ENCODE measurements at regions not wholly inside any gene's neighbourhood (a gene's known extent, or its start where the extent isn't known, plus 50 kb on each side); places are given as distances from the start of the nearest gene placed in this dataset.
"Not testable (repeated sequence)": the region's sequence is repeated elsewhere in the genome, so short reads cannot be mapped to it uniquely, and the experiment has no call there.

- DNase-seq (ENCODE audit: low read depth in 4 of 4, low spot score in 3 of 4), result no peak
These were observed 270.2 kb downstream of the EN1 start for GRCh38 chr2:118577202-118577601.

- DNase-seq (ENCODE audit: low read depth in 4 of 4, low spot score in 3 of 4), result no peak
These were observed 271.2 kb downstream of the EN1 start for GRCh38 chr2:118576109-118576855.

GRCh38 chr2:118572380-118572779 lies 275.1 kb downstream of the EN1 start:
- DNase-seq (ENCODE audit: low read depth in 4 of 4, low spot score in 3 of 4), result not testable (repeated sequence)

DNA sequence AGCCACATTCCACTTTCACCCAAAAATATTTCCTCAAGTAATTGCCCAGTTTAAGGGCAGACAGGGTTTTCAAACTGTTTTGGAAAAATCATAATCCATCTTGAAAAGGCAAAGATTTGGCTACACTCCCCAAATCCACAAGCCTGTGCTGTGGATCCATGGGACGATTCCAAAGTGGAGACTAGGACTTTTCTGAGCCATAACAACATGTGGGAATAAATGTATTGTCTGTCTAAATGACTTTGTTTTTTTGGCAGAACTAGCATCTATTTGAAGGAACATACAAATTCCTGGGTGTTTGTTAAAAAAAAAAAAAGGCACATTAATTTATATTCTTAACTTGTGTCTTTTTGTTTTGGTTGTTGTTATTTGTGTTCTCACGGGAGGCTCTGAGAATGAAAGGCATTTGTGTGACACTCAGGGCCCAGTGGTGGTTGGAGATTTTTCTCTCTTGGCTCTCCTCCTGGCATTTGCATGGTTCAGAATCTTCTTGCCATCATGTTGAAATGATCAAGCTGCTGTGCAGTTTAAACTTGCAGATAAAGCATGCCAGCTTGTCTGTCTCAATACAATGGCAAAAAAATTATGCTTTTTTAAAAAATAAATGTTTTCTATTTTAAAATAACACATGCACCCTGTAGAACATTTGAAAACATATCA lies 277.4 kb downstream of the EN1 start:
- no peak for DNase-seq (ENCODE audit: low read depth in 4 of 4, low spot score in 3 of 4)

GRCh38 chr2:118568700-118569099 lies 278.7 kb downstream of the EN1 start:
- DNase-seq (ENCODE audit: low read depth in 4 of 4, low spot score in 3 of 4), result no peak

DNA sequence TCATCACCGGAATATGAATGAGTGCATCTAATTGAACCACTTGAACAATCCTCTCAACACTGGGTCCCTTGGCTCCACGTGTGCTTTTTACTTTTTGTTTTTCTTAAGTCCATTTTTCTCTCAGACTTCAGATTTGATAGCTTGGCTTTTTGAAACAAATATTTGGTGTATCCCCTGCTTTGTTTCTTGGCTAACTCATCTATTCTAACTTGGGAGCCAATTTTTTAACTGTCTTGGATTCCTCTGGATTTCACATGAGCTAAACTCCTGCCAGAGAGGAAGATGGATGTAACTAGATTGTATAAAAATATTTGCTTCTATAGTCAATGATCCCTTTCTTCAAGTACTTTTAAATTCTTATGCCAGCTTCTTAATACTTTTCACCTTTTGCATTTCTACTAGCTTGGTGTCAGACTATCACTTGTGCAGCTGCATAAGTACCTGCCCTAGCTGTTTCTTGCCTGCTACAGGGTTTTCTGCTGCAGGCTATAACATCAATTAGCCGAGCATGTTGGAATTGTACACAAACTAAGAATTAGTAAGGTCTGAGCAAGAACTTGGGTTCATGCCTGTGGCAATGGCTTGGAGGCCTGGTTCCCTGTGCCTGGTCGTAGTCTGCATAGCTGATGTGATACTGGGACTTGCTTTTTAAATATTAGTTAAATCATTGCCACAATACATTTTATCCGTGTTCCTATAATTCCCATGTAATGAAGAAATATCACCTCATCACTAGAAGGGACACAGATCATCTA lies 281.5 kb downstream of the EN1 start:
- DNase-seq (ENCODE audit: low read depth in 4 of 4, low spot score in 3 of 4), result no peak

DNA sequence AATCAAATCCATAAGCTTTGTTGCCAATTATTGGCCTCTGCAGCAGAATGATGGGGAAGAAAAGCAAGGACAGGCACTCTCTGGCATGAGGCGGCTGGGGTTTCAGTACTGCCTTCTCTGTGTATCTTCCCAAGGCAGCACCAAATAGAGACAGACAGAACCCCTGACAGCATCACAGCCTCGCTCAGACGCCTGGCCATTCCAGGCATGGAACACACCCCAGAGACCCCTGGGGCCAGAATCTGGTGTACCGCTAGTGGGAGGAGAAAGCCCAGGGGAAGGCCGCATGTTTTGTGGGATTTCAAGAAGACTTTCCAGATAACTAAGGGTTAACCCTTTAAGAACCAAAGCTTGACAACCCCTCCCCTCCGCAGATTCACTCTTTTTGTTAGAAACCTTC lies 282.1 kb downstream of the EN1 start:
- DNase-seq (ENCODE audit: low read depth in 4 of 4, low spot score in 3 of 4), result no peak

DNA sequence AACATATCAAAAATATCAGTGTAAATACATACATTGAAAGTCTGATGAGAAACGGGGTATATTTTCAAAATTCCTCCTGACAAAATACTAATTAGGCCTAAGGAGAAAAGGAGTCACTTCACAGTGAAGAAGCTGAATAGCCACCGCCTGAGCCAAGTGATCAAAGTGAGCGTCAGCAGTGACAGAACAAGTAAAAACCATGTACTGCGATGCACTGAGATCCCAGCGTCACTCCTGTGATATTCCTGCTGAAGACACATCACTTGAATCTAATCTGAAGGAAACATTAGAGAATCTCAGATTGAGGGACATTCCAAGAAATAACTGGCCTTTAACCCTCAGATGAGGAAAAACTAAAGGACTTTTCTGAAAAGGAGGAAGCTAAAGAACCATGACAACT lies 285.3 kb downstream of the EN1 start:
- no peak for DNase-seq (ENCODE audit: low read depth in 4 of 4, low spot score in 3 of 4)

DNA sequence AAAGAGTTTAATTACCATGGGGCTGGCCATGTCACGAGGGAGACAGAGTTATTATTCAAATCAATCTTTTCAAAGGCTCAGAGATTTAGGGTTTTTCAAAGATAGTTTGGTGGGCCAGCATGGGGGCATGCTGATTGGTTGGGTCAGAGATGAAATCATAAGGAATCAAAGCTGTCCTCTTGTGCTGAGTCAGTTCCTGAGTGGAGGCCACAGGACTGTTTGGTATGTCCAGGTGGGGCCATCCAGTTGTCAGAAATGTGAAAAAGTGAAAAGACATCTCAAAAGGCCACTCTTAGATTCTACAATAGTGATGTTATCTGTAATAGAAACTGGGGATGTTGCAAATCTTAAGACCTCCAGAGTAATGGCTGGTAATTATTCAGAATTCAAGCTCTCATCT lies 288.6 kb downstream of the EN1 start:
- no peak for DNase-seq (ENCODE audit: low read depth in 4 of 4, low spot score in 3 of 4)

DNA sequence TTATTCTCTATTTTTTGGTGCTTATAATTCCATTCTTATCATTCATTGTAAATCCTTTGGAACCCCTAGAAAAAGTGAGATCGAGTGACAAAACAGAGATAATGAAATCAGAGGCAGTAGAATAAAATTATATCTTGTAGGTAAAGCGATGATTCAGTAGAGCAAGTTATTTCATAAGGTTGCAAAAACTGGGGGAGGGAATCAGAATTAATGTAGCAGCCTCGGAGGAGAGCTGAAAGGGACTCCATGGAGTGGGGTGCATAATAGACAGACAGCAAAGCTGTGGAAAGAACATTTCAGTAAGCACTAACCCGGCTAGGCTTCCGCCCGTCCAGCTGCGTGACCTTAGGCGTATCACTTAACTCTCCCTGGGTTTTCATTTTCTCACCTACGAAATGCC lies 289.7 kb downstream of the EN1 start:
- DNase-seq (ENCODE audit: low read depth in 4 of 4, low spot score in 3 of 4), result no peak

- DNase-seq (ENCODE audit: low read depth in 4 of 4, low spot score in 3 of 4), result no peak
These were observed 290.4 kb downstream of the EN1 start for GRCh38 chr2:118557016-118557415.

- DNase-seq (ENCODE audit: low read depth in 4 of 4, low spot score in 3 of 4), result no peak
These were observed 292.8 kb downstream of the EN1 start for GRCh38 chr2:118554616-118555015.

- no peak for DNase-seq (ENCODE audit: low read depth in 4 of 4, low spot score in 3 of 4)
These were observed 297.9 kb downstream of the EN1 start for GRCh38 chr2:118549503-118549902.

- no peak for DNase-seq (ENCODE audit: low read depth in 4 of 4, low spot score in 3 of 4)
These were observed 298.5 kb downstream of the EN1 start for GRCh38 chr2:118548880-118549488.

- DNase-seq (ENCODE audit: low read depth in 4 of 4, low spot score in 3 of 4), result no peak
These were observed 308.2 kb downstream of the EN1 start for GRCh38 chr2:118539290-118539689.

DNA sequence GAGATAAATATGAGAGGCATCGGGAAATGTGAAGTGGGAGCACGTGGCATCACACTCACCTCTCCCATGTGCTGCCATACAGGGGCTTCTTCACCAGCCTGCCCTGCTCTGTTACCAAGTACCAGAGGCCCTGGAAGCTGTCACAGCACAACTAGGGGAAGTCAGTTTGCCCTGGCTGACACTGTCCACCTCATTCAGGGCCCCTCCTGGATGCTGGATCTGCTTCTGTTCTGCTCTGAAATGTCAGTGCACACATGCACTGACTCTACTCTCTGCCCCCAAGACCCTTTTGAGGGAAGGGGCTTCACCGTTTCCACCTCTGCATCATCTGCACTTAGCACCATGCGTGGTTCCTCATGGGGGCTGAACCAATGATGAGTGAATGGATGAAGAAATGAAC lies 311.1 kb downstream of the EN1 start:
- no peak for DNase-seq (ENCODE audit: low read depth in 4 of 4, low spot score in 3 of 4)

DNA sequence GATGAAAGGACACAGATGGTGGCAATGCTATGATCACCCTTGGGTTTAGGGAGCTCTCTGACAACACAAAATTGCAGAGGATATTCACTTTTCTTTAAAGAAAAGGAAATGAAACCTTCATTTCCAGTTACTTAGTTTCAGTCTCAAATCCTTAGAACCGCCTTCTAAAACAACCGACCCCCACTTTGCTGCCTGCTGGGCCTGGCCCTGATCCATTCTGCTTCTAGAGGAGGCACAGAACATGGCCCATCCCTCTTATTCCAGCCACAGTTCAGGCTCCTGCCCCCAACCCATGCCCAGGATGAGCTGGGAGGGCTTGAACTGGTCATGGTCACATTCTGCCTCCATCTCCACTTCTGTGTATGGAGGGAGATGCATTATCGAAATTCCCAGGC lies 311.6 kb downstream of the EN1 start:
- no peak for DNase-seq (ENCODE audit: low read depth in 4 of 4, low spot score in 3 of 4)

GRCh38 chr2:118535171-118535817 lies 312.2 kb downstream of the EN1 start:
- DNase-seq (ENCODE audit: low read depth in 4 of 4, low spot score in 3 of 4), result no peak

- no peak for DNase-seq (ENCODE audit: low read depth in 4 of 4, low spot score in 3 of 4)
These were observed 316.5 kb downstream of the EN1 start for GRCh38 chr2:118530976-118531375.

DNA sequence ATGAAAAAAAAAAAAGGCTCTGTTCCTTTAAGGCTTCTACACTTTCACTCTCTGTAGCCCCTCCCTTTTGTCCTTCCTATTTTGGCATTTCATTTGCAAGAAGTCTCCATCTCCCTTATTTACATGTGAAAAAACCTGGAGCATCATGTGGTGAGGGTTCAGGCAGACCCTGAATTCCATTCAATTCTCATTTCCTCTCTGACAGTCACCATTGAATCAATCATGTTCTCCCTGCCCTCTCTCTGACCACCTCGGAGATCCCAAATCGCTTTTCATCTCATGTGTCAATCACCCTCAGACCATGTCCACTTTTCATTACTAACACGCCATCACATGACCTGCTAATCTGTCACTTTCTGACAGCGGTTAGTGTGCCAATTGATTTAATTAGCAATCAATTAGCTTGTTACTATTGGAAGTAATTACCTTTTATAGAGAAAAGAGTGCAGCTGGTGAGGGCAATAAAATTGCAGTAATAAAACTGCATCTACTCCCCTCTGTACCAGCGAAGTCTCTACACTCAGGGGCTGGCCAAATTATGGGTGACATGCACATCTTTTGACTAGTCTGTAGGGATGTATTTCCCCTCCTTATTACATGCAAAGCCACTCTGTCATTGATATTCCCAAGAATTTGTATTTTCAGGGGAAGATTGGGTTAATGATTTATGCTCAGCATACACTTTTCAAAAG lies 317.4 kb downstream of the EN1 start:
- DNase-seq (ENCODE audit: low read depth in 4 of 4, low spot score in 3 of 4), result no peak
